Colonic mucosa (tissue), 4 donors: ENCODE measurements at regions not wholly inside any gene's neighbourhood (a gene's known extent, or its start where the extent isn't known, plus 50 kb on each side); places are given as distances from the start of the nearest gene placed in this dataset.
A peak's percentile ranks its signal among the peaks of the same experiment; 100 is the strongest.
"Not testable (repeated sequence)": the region's sequence is repeated elsewhere in the genome, so short reads cannot be mapped to it uniquely, and the experiment has no call there.

Experiments
- DNase-seq: peaks from one replicate; pipeline ENCODE4 v3.0.0-alpha.2; 2020
- H3K27ac ChIP-seq: fragments of 200-600 bp; one replicate; pipeline ENCODE4 v1.8.0; 2021
- H3K27me3 ChIP-seq: fragments of 200-600 bp; one replicate; pipeline ENCODE4 v1.8.0; 2021
- H3K36me3 ChIP-seq: fragments of 200-600 bp; one replicate; pipeline ENCODE4 v1.8.0; 2021
- H3K4me1 ChIP-seq: fragments of 200-600 bp; one replicate; pipeline ENCODE4 v1.8.0; 2021; ENCODE audit warnings: mild to moderate bottlenecking
- H3K4me3 ChIP-seq: fragments of 200-600 bp; one replicate; pipeline ENCODE4 v1.8.0; 2021
- H3K9ac ChIP-seq, 2 donors: one replicate each; pipeline ENCODE4 v1.7.0; 2013; ENCODE audit warnings: control low read depth in 2 of 2, low read depth in 2 of 2, low read length in 2 of 2
- H3K9me3 ChIP-seq: fragments of 200-600 bp; one replicate; pipeline ENCODE4 v1.8.0; 2021
- CTCF ChIP-seq: fragments of 200-600 bp; IDR thresholded peaks from one replicate; pipeline ENCODE4 v1.8.0; 2022; ENCODE audit warnings: antibody characterized with exemption, mild to moderate bottlenecking
- intact Hi-C: fragments of 100-400 bp; cut with DNase I; formaldehyde crosslinking; loops from one replicate; pipeline ENCODE4 v1.14.1; 2022
- donor health status: healthy.
- donor health status: DM: no; HTN: no; CAD: no.
- donor health status: DM: no; HTN: no; CAD: no.

- H3K27ac ChIP-seq, result no peak overlapping the region
- no peaks in the 10 kb centered on the region for H3K9me3 ChIP-seq
- H3K4me3 ChIP-seq, result no peak overlapping the region
- no peaks in the 10 kb centered on the region for H3K36me3 ChIP-seq
- no peaks in the 10 kb centered on the region for H3K4me1 ChIP-seq
- intact Hi-C loops, result loop anchor here (10.0 kb wide), 1 partner anchor 274 kb away; no protein-coding TSS in a partner anchor
- no peak overlapping the region for H3K9ac ChIP-seq
- no peak for DNase-seq
- TF ChIP-seq CTCF, result no peak
- no peaks in the 10 kb centered on the region for H3K27me3 ChIP-seq
Observed at GRCh38 chr2:238510911-238511613, 84.3 kb downstream of the ASB1 start.

- no peak overlapping the region for H3K4me3 ChIP-seq
- H3K4me1 ChIP-seq, result no peaks in the 10 kb centered on the region
- no peak for TF ChIP-seq CTCF
- no peaks in the 10 kb centered on the region for H3K27me3 ChIP-seq
- intact Hi-C loops, result loop anchor here (10.0 kb wide), 1 partner anchor 273 kb away; no protein-coding TSS in a partner anchor
- DNase-seq, result no peak
- no peak overlapping the region for H3K9ac ChIP-seq
- no peaks in the 10 kb centered on the region for H3K9me3 ChIP-seq
- H3K27ac ChIP-seq, result no peak overlapping the region
- H3K36me3 ChIP-seq, result no peaks in the 10 kb centered on the region
Observed at GRCh38 chr2:238511614-238511950, 84.9 kb downstream of the ASB1 start.

DNA sequence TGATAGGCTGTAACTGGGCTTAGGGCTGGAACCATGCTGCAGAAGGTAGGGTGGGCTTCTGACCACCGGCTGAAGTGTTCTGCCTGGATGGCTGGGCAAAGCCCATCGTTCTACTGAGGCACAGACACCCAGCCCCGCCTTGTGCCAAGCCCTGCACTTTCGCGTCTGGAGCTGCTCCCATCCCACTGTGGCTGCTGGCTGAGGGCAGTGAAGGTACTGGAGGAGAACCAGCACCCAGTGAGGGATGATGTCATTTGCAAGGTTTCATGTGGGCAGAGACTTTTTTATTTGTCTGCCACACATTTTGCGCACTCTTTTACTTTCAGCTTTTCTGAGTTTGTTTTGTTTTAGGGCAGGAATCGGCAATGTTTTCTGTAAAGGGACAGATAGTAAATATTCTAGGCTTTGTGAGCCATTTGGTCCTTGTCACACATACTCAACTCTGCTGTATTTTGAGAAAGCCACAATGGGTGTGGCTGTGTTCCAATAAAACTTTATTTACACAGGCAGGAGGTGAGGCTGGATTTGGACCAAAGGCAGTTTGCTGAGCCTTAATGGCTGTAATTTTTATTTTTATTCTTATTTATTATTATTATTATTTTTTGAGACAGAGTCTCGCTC is 85.6 kb downstream of the ASB1 start:
- Histone ChIP-seq H3K27me3 (no peaks in the 10 kb centered on the region), H3K36me3 (no peaks in the 10 kb centered on the region), H3K9ac (no peak overlapping the region), H3K4me3 (no peak overlapping the region), H3K4me1 (no peaks in the 10 kb centered on the region), H3K9me3 (no peaks in the 10 kb centered on the region), H3K27ac (no peak overlapping the region)
- intact Hi-C loops, result loop anchor here (10.0 kb wide), 1 partner anchor 272 kb away; no protein-coding TSS in a partner anchor
- no peak for TF ChIP-seq CTCF
- no peak for DNase-seq

GRCh38 chr2:238513346-238513745 is 86.6 kb downstream of the ASB1 start:
- TF ChIP-seq CTCF, result no peak
- intact Hi-C loops, result loop anchor here (10.0 kb wide), 1 partner anchor 271 kb away; no protein-coding TSS in a partner anchor
- Histone ChIP-seq H3K4me3 (no peak overlapping the region), H3K27ac (no peak overlapping the region), H3K9me3 (no peaks in the 10 kb centered on the region), H3K36me3 (no peaks in the 10 kb centered on the region), H3K4me1 (no peaks in the 10 kb centered on the region), H3K27me3 (no peaks in the 10 kb centered on the region), H3K9ac (no peak overlapping the region)
- peak; percentile 30 for DNase-seq

DNA sequence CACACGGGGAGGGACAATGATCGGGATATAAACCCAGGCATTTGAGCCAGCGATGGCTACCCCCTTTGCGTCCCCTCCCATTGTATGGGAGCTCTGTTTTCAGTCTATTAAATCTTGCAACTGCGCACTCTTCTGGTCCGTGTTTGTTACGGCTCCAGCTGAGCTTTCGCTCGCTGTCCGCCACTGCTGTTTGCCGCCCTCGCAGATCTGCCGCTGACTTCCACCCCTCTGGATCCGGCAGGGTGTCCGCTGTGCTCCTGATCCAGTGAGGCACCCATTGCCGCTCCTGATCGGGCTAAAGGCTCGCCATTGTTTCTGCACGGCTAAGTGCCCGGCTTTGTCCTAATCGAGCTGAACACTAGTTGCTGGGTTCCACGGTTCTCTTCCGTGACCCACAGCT is 87.3 kb downstream of the ASB1 start:
- H3K27ac ChIP-seq, H3K4me1 ChIP-seq, H3K36me3 ChIP-seq, H3K9ac ChIP-seq, H3K4me3 ChIP-seq, DNase-seq, H3K9me3 ChIP-seq, H3K27me3 ChIP-seq: not testable (repeated sequence)
- intact Hi-C loops, result loop anchor here (10.0 kb wide), 1 partner anchor 271 kb away; no protein-coding TSS in a partner anchor

DNA sequence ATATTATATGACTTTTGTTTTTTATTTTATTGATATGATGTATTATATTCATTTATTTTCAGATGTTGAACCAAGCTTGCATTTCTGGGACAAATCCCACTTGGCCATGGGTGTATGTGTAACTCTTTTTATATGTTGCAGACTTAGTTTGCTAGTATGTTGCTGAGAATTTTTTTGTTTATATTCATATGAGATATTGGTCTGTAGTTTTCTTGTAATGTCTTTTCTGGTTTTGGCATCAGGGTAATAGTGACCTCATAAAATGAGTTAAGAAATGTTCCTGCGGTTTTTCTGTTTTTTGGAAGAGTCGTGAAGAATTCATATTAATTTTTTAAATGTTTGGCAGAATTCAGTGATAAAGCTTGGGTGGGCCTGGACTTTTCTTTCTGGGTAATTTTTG is 88.7 kb downstream of the ASB1 start:
- H3K9ac ChIP-seq, result no peak overlapping the region
- no peak overlapping the region for H3K27ac ChIP-seq
- no peaks in the 10 kb centered on the region for H3K9me3 ChIP-seq
- DNase-seq, result no peak
- H3K4me3 ChIP-seq, result no peak overlapping the region
- no peaks in the 10 kb centered on the region for H3K27me3 ChIP-seq
- H3K4me1 ChIP-seq, result no peaks in the 10 kb centered on the region
- no peak for TF ChIP-seq CTCF
- intact Hi-C loops, result loop anchor here (10.0 kb wide), 1 partner anchor 269 kb away; no protein-coding TSS in a partner anchor
- no peaks in the 10 kb centered on the region for H3K36me3 ChIP-seq
